K562 (cell line): ENCODE measurements at regions not wholly inside any gene's neighbourhood (a gene's known extent, or its start where the extent isn't known, plus 50 kb on each side); places are given as distances from the start of the nearest gene placed in this dataset.

Experiments used
- ATAC-seq: fragments of 200-7000 bp; cut with Tn5 transposase; 3 replicates; pipeline ENCODE4 v1.9.1; 2020; ENCODE audit warnings: moderate library complexity
- BruUV-seq: library from RNA; stranded (reverse); fragments of 400-500 nt; replicated peaks from 2 replicates; lab custom pipeline; 2021; lab: Mats Ljungman, UMichigan
- CTCF ChIA-PET: fragments of 300-600 bp; formaldehyde crosslinking; extraction: SDS; loops from one replicate; lab custom pipeline; 2021; ENCODE audit warnings: low intra/inter-chr PET ratio; lab: Yijun Ruan, JAX
- POLR2A ChIA-PET: fragments of 300-600, 350-650 bp; sonication (Branson Sonifier 250); formaldehyde crosslinking; extraction: SDS; loops from one replicate; lab custom pipeline; 2021; ENCODE audit warnings: antibody characterized with exemption, inconsistent platforms; lab: Yijun Ruan, JAX
- DNase-seq, 4 experiments: peaks; one replicate each; pipeline versions ENCODE4 v3.0.0 to v3.0.0-alpha.2; 2011 to 2018; ENCODE audit warnings: low spot score in 3 of 4, mixed read lengths in 3 of 4; ENCODE audit errors: extremely low read depth in 1 of 4
- FAIRE-seq: peaks from 2 replicates; lab custom pipeline; 2011; peaks lifted over from hg19 to GRCh38; lab: Jason Lieb, UNC
- H2AFZ ChIP-seq: 2 replicates; pipeline ENCODE4 v1.6.0; 2011; ENCODE audit warnings: low read depth, low read length, control low read depth, inconsistent platforms
- H3K27ac ChIP-seq: fragments of 200-600 bp; 3 replicates; pipeline ENCODE4 v1.8.0; 2011; ENCODE audit warnings: low read depth, mild to moderate bottlenecking, control low read depth, inconsistent platforms, low read length, moderate library complexity, mixed read lengths; ENCODE audit errors: extremely low read depth
- H3K27me3 ChIP-seq, 2 experiments: fragments of 300-600 bp in 1 of 2; 2 replicates in 1 of 2; 3 replicates in 1 of 2; pipeline versions ENCODE4 v1.6.0 to v1.8.0; 2011; ENCODE audit warnings: inconsistent platforms in 2 of 2, low read length in 2 of 2, mild to moderate bottlenecking in 1 of 2, mixed read lengths in 1 of 2, moderate library complexity in 1 of 2; ENCODE audit not compliant: control insufficient read depth in 2 of 2, insufficient read depth in 2 of 2
- H3K36me3 ChIP-seq: fragments of 300-600 bp; 3 replicates; pipeline ENCODE4 v1.8.0; 2011; ENCODE audit warnings: mild to moderate bottlenecking, low read length, inconsistent platforms; ENCODE audit not compliant: control insufficient read depth, insufficient read depth
- H3K4me1 ChIP-seq, 2 experiments: fragments of 200-600 bp in 1 of 2; replicated peaks in 1 of 2; 2 replicates in 1 of 2; 3 replicates in 1 of 2; pipeline versions ENCODE4 v1.5.1 to v1.8.0; 2011; ENCODE audit warnings: inconsistent platforms in 2 of 2, low read length in 2 of 2, mild to moderate bottlenecking in 1 of 2, mixed read lengths in 1 of 2, moderate library complexity in 1 of 2; ENCODE audit not compliant: control insufficient read depth in 2 of 2, insufficient read depth in 2 of 2
- H3K4me2 ChIP-seq: 2 replicates; pipeline ENCODE4 v1.6.1; 2011; ENCODE audit warnings: low read length, control low read depth, inconsistent platforms, mixed read lengths; ENCODE audit not compliant: insufficient read depth
- H3K4me3 ChIP-seq: fragments of 200-600 bp; sonication (generic), shearing (Covaris generic); 2 replicates; pipeline ENCODE4 v1.5.1; 2016; ENCODE audit warnings: control low read depth, inconsistent platforms
- H3K79me2 ChIP-seq: fragments of 200-600 bp; 3 replicates; pipeline ENCODE4 v1.8.0; 2011; ENCODE audit warnings: low read length, inconsistent platforms; ENCODE audit not compliant: control insufficient read depth, insufficient read depth
- H3K9ac ChIP-seq, 2 experiments: 2 replicates each; pipeline versions ENCODE4 v1.6.0 to v1.6.1; 2011; ENCODE audit warnings: low read depth in 2 of 2, low read length in 2 of 2, control low read depth in 1 of 2, inconsistent platforms in 1 of 2, mild to moderate bottlenecking in 1 of 2, mixed read lengths in 1 of 2; ENCODE audit not compliant: insufficient read depth in 1 of 2
- H3K9me1 ChIP-seq: one replicate; pipeline ENCODE4 v1.6.0; 2011; ENCODE audit warnings: inconsistent platforms, mild to moderate bottlenecking, low read length, moderate library complexity; ENCODE audit not compliant: control insufficient read depth, insufficient read depth
- H3K9me3 ChIP-seq: replicated peaks from 2 replicates; pipeline ENCODE4 v1.5.1; 2011; ENCODE audit warnings: low read depth, low read length, inconsistent platforms; ENCODE audit not compliant: control insufficient read depth, insufficient read depth
- H4K20me1 ChIP-seq: replicated peaks from 2 replicates; pipeline ENCODE4 v1.6.1; 2011; ENCODE audit warnings: low read length, inconsistent platforms, mixed read lengths; ENCODE audit not compliant: control insufficient read depth, insufficient read depth
- BCOR ChIP-seq: fragments of 450-650 bp; IDR thresholded peaks from 2 replicates; pipeline ENCODE4 v1.6.1; 2016
- ETV6 ChIP-seq, 3 experiments: fragments of 150-350 bp in 1 of 3; sonication (generic) in 1 of 3; formaldehyde crosslinking in 1 of 3; IDR thresholded peaks; 2 replicates each; pipeline versions ENCODE4 v1.6.1 to v1.8.0; 2014 to 2022; ENCODE audit warnings: borderline replicate concordance in 2 of 3, low read depth in 2 of 3, antibody characterized with exemption in 1 of 3, low read length in 1 of 3, mild to moderate bottlenecking in 1 of 3, missing genetic modification reagents in 1 of 3
- MXI1 ChIP-seq: IDR thresholded peaks from 2 replicates; pipeline ENCODE4 v1.6.1; 2011; ENCODE audit warnings: low read depth, mild to moderate bottlenecking, improper control_type of control experiment, low read length
- NFE2 ChIP-seq: IDR thresholded peaks from 2 replicates; pipeline ENCODE4 v1.6.1; 2014; ENCODE audit warnings: antibody characterized with exemption, low read depth
- RBM34 ChIP-seq: fragments of 200-400 bp; formaldehyde crosslinking; IDR thresholded peaks from 2 replicates; pipeline ENCODE4 v1.6.1; 2018; ENCODE audit warnings: low read length, borderline replicate concordance; ENCODE audit not compliant: insufficient read depth
- SMAD4 ChIP-seq: fragments of 250-450 bp; sonication (Bioruptor Pico); conservative IDR thresholded peaks from 2 replicates; pipeline ENCODE4 v1.8.0; 2021; ENCODE audit warnings: inconsistent platforms, mild to moderate bottlenecking, moderate library complexity
- SRF ChIP-seq, 2 experiments: fragments of 250-450, 450-650 bp in 1 of 2; sonication (Bioruptor Pico) in 1 of 2; sonication (generic) in 1 of 2; formaldehyde crosslinking; IDR thresholded peaks; 2 replicates each; pipeline versions ENCODE4 v1.5.0 to v1.5.1; 2020 to 2022; ENCODE audit warnings: mild to moderate bottlenecking in 1 of 2, missing genetic modification reagents in 1 of 2
- YBX1 ChIP-seq: fragments of 450-650 bp; IDR thresholded peaks from 2 replicates; pipeline ENCODE4 v1.7.1; 2016; ENCODE audit warnings: mild to moderate bottlenecking
- WGBS: fragments of 100-300 bp; shearing (Covaris generic); methylation state at CpG from one replicate; pipeline ENCODE4 v1.1.6; 2016; ENCODE audit warnings: low coverage, mixed read lengths; ENCODE audit not compliant: insufficient coverage; ENCODE audit errors: missing lambda C conversion rate; 5-methylcytosine and 5-hydroxymethylcytosine counted together
- in situ Hi-C: fragments of 300-500 bp; cut with MboI; formaldehyde crosslinking; loops from 4 replicates; pipeline ENCODE4 v1.15.0; 2018; ENCODE audit warnings: inconsistent platforms, mixed read lengths
- intact Hi-C: fragments of 100-400 bp; cut with micrococcal nuclease; formaldehyde crosslinking; loops from 2 replicates; pipeline ENCODE4 v1.14.2; 2022

GRCh38 chr5:67366691-67367395 lies 170.2 kb upstream of the CD180 start:
- Histone ChIP-seq H2AFZ (no peak overlapping the region), H4K20me1 (no peaks in the 10 kb centered on the region), H3K4me2 (no peak overlapping the region), H3K9me3 (no peaks in the 10 kb centered on the region), H3K27me3 (no peaks in the 10 kb centered on the region), H3K4me1 (no peaks in the 10 kb centered on the region), H3K9me1 (no peaks in the 10 kb centered on the region), H3K4me3 (no peak overlapping the region), H3K36me3 (no peaks in the 10 kb centered on the region), H3K79me2 (no peaks in the 10 kb centered on the region), H3K27ac (no peak overlapping the region), H3K9ac (no peak overlapping the region)
- WGBS, result 5% methylated on average over 1 of the region's 5 CpGs
- ChIA-PET CTCF (no interaction called here), POLR2A (no interaction called here)
- intact Hi-C loops, result no loop called here
- DNase-seq, result no peak
- no TSS peak for BruUV-seq
- no peak for FAIRE-seq
- no peak for ATAC-seq
- in situ Hi-C loops, result no loop called here
- no peak for TF ChIP-seq MXI1
- no peak for TF ChIP-seq SRF (CRISPR knock-in tag; IDR thresholded peaks at IDR 0.05)
- no peak for TF ChIP-seq NFE2
- TF ChIP-seq ETV6 (IDR thresholded peaks at IDR 0.05; ENCODE audit: borderline replicate concordance in 1 of 2, low read depth in 2 of 2, low read length in 1 of 2), result no peak
- no peak for TF ChIP-seq ETV6 (CRISPR knock-in tag; IDR thresholded peaks at IDR 0.05; ENCODE audit: borderline replicate concordance)
- no peak for TF ChIP-seq BCOR
- TF ChIP-seq SMAD4, result no peak
- TF ChIP-seq YBX1, result no peak
- TF ChIP-seq RBM34, result no peak
